Naive thymus-derived CD8-positive, alpha-beta T cell (primary cell): ENCODE measurements at regions not wholly inside any gene's neighbourhood (a gene's known extent, or its start where the extent isn't known, plus 50 kb on each side); places are given as distances from the start of the nearest gene placed in this dataset.

Experiments used
- ATAC-seq, 2 donors: fragments of 150-1000 bp; cut with Tn5 transposase in 1 of 2; sonication (Bioruptor Pico), chemical (Tn5 transposase) in 1 of 2; 1 replicate in 1 of 2; 2 replicates in 1 of 2; pipeline ENCODE4 v1.10.0; 2021; ENCODE audit warnings: mild to moderate bottlenecking in 2 of 2, moderate library complexity in 2 of 2
- POLR2A ChIA-PET: fragments of 350-600 bp; sonication (Branson Sonifier 250); formaldehyde crosslinking; loops from one replicate; lab custom pipeline; 2021; ENCODE audit warnings: antibody characterized with exemption; lab: Charles Lee
- DNase-seq, 10 donors: peaks; one replicate each; pipeline versions ENCODE4 v3.0.0 to v3.0.0-alpha.2; 2020 to 2022
- H3K27ac Mint-ChIP-seq, 10 donors: one replicate each; pipeline ENCODE4 v1.8.0; 2020 to 2022; ENCODE audit warnings: mild to moderate bottlenecking in 10 of 10, mixed read lengths in 10 of 10, moderate library complexity in 4 of 10, inconsistent platforms in 1 of 10
- H3K27me3 Mint-ChIP-seq, 5 donors: one replicate each; pipeline ENCODE4 v1.8.0; 2021 to 2022; ENCODE audit warnings: mixed read lengths in 5 of 5
- H3K36me3 Mint-ChIP-seq, 3 donors: one replicate each; pipeline ENCODE4 v1.8.0; 2020 to 2022; ENCODE audit warnings: mixed read lengths in 3 of 3, mild to moderate bottlenecking in 2 of 3, inconsistent platforms in 1 of 3
- H3K4me1 Mint-ChIP-seq, 4 donors: one replicate each; pipeline ENCODE4 v1.8.0; 2021 to 2022; ENCODE audit warnings: mixed read lengths in 4 of 4
- H3K4me3 Mint-ChIP-seq, 10 donors: one replicate each; pipeline ENCODE4 v1.8.0; 2020 to 2022; ENCODE audit warnings: mild to moderate bottlenecking in 10 of 10, mixed read lengths in 10 of 10, moderate library complexity in 6 of 10, inconsistent platforms in 1 of 10
- H3K9me3 Mint-ChIP-seq, 9 donors: one replicate each; pipeline ENCODE4 v1.8.0; 2020 to 2022; ENCODE audit warnings: mixed read lengths in 9 of 9, mild to moderate bottlenecking in 3 of 9, inconsistent platforms in 1 of 9, moderate library complexity in 1 of 9

- Mint-ChIP-seq H3K27me3 (peaks cover 3 to 48% (median 7%) of the 10 kb centered on the region in 5 donors), H3K36me3 (peaks cover 0 to 10% (median 4%) of the 10 kb centered on the region in 3 donors), H3K27ac (no peak overlapping the region), H3K4me3 (no peak overlapping the region), H3K9me3 (peaks cover 0 to 27% (median 13%) of the 10 kb centered on the region in 9 donors), H3K4me1 (no peaks in the 10 kb centered on the region)
- no peak for DNase-seq
- POLR2A ChIA-PET = no interaction called here
- ATAC-seq = no peak
Measured at GRCh38 chr5:132130918-132131715, 57.5 kb downstream of the CSF2 start.

GRCh38 chr5:132132138-132132537 is 58.5 kb downstream of the CSF2 start:
- DNase-seq (no peak), ATAC-seq (no peak)
- H3K27ac Mint-ChIP-seq = no peak overlapping the region
- H3K4me3 Mint-ChIP-seq = no peak overlapping the region
- H3K9me3 Mint-ChIP-seq = peaks cover 0 to 25% (median 13%) of the 10 kb centered on the region in 9 donors
- H3K27me3 Mint-ChIP-seq = peaks cover 7 to 58% (median 10%) of the 10 kb centered on the region in 5 donors
- peaks cover 0 to 10% (median 4%) of the 10 kb centered on the region in 3 donors for H3K36me3 Mint-ChIP-seq
- H3K4me1 Mint-ChIP-seq = no peaks in the 10 kb centered on the region
- POLR2A ChIA-PET = no interaction called here

GRCh38 chr5:132134384-132134783 is 60.8 kb downstream of the CSF2 start:
- Mint-ChIP-seq H3K36me3 (peaks cover 0 to 4% (median 1%) of the 10 kb centered on the region in 3 donors), H3K27ac (no peak overlapping the region), H3K27me3 (peaks cover 7 to 47% (median 7%) of the 10 kb centered on the region in 5 donors), H3K9me3 (peaks cover 0 to 7% (median 2%) of the 10 kb centered on the region in 9 donors), H3K4me1 (no peaks in the 10 kb centered on the region), H3K4me3 (no peak overlapping the region)
- POLR2A ChIA-PET = no interaction called here
- DNase-seq = peak in 1 of 10 donors; percentile 5
- ATAC-seq = no peak

- POLR2A ChIA-PET = no interaction called here
- Mint-ChIP-seq H3K4me3 (no peak overlapping the region), H3K9me3 (peaks cover 0 to 17% (median 6%) of the 10 kb centered on the region in 9 donors), H3K4me1 (no peaks in the 10 kb centered on the region), H3K27me3 (peaks cover 10 to 57% (median 12%) of the 10 kb centered on the region in 5 donors), H3K27ac (no peak overlapping the region), H3K36me3 (peaks cover 0 to 6% (median 4%) of the 10 kb centered on the region in 3 donors)
- DNase-seq = no peak
- no peak for ATAC-seq
Measured at GRCh38 chr5:132136906-132137305, 63.3 kb downstream of the CSF2 start.

GRCh38 chr5:132138260-132138659 is 64.7 kb downstream of the CSF2 start:
- Mint-ChIP-seq H3K4me1 (no peaks in the 10 kb centered on the region), H3K9me3 (peaks cover 5 to 28% (median 14%) of the 10 kb centered on the region in 9 donors), H3K27ac (no peak overlapping the region), H3K36me3 (peaks cover 0 to 14% (median 6%) of the 10 kb centered on the region in 3 donors), H3K4me3 (no peak overlapping the region), H3K27me3 (peaks cover 10 to 52% (median 12%) of the 10 kb centered on the region in 5 donors)
- POLR2A ChIA-PET = no interaction called here
- DNase-seq = no peak
- ATAC-seq = no peak
